Fibroblast of skin of right biceps (primary cell): ENCODE measurements at regions not wholly inside any gene's neighbourhood (a gene's known extent, or its start where the extent isn't known, plus 50 kb on each side); places are given as distances from the start of the nearest gene placed in this dataset.

Experiments
- DNase-seq: peaks from one replicate; pipeline ENCODE4 v3.0.0-alpha.2; 2013

DNA sequence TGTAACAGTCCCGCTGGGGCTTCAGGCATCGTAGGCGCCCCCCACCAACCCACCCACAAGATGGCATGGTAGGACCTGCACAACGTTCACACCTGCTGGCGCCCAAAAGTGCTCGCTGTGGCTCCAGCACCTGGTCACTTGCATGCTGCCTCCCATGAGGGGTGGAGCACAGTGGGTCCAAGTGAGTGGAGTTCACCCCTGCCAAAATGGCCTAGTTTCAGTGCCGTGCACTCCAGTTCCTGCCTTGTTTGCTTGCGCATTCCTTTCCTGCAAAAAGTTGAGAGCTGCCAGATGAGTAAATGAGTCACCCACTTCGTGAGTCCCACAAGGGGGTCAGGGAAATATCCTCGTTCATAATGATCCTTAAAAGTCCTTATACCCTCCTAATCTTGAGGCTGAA, 788.7 kb upstream of the DPPA4 start:
- DNase-seq: peak; percentile 1

- no peak for DNase-seq
These were observed 796.6 kb upstream of the DPPA4 start for GRCh38 chr3:110133971-110134370.

GRCh38 chr3:110139048-110139447, 801.7 kb upstream of the DPPA4 start:
- no peak for DNase-seq

DNA sequence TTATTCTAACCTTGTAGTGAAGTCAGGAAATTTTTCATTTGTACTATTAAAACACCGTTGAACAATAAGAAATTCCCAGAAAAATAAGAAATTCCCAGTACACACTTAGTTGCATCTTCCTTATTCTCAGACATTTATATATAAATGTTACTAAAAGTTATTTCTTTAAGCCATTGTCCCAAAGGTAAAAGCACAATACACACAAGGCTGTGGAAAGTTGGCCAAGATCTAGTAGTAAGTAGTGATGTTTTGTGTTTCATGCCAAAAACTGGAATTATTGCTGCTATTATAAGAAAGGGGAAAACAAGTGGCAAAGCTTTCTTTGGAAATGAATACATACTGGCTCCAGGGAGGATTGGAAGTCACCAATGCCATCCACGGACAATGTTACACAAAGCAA, 802.5 kb upstream of the DPPA4 start:
- no peak for DNase-seq

- peak; percentile 13 for DNase-seq
These were observed 812.4 kb upstream of the DPPA4 start for GRCh38 chr3:110149763-110150162.

- DNase-seq: no peak
These were observed 819.9 kb upstream of the DPPA4 start for GRCh38 chr3:110157221-110157620.

GRCh38 chr3:110164632-110165369, 827.5 kb upstream of the DPPA4 start:
- no peak for DNase-seq

DNA sequence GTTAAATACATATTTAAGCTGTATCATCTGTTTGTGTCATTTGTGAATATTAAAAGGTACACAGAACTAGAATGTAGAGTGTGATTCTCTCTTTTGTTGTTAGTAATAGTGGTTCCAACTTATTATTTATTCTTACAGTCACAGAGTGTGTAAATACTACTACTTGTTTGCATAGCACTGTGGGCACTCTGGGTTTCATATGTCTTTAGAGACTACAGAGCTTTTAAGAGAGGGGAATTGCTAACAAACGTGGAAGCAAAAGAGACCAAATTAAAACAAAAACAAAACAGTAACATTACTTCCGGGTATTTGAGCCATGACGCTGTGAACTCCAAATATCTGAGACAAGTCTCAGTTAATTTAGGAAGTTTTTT, 828.0 kb upstream of the DPPA4 start:
- peak; percentile 1 for DNase-seq

- no peak for DNase-seq
These were observed 828.4 kb upstream of the DPPA4 start for GRCh38 chr3:110165753-110166152.

DNA sequence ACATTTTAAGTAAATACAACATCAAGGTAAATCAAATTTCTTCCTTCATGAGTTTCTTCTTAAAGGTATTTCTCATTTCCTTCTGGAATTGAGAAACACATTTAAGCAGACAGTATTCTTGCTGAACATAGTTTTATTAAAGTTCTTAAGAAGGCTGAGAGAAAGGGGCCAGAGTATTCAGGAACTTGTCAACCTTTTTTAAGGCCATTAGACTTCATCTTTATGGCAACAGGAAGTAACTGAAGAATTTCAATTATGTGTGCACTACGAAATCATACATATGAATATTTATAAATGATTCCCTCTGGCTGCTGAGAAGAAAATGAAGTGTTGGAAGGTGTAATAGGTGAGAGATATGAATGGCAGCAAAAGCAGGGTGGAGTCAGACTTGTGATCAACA, 829.4 kb upstream of the DPPA4 start:
- DNase-seq: no peak

DNA sequence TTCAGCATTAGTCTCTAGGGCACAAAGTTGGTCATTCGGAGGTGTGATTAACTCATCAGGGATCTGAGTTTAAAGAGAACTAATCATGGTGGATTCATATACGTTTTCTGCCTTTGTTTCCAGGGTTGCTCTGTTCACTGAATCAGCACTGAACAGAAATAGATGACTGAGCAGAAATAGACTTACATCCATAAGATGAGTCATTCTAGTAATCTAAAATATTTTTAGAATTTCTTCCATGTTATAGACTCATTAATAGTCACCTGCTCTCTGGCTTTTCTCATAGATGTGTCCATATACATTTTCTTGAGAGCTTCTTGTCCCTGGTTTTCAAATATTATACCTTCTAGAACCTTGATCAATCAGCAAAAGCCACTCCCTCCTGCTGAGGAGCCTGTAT, 837.6 kb upstream of the DPPA4 start:
- peak; percentile 52 for DNase-seq

GRCh38 chr3:110178965-110179364, 841.6 kb upstream of the DPPA4 start:
- no peak for DNase-seq

DNA sequence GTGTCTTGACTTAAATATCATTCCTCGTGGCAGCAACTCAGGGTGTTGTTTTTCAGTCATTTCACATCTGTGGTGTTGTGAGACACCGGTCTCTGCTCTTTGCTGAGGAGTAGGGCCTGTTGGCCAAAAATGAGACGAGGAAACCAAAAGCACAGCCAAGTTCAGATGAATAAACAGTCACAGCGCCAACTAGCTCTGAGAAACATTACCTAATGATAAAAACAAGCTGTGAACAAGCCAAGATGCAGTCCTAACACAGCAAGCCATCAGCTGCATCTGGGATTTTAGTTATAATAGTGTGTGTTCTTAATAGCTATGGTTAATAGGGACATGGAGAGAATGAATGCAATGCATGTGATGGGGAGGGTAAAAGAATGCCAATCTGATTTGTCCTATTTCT, 843.4 kb upstream of the DPPA4 start:
- peak; percentile 9 for DNase-seq

GRCh38 chr3:110181226-110181625, 843.9 kb upstream of the DPPA4 start:
- DNase-seq: no peak

DNA sequence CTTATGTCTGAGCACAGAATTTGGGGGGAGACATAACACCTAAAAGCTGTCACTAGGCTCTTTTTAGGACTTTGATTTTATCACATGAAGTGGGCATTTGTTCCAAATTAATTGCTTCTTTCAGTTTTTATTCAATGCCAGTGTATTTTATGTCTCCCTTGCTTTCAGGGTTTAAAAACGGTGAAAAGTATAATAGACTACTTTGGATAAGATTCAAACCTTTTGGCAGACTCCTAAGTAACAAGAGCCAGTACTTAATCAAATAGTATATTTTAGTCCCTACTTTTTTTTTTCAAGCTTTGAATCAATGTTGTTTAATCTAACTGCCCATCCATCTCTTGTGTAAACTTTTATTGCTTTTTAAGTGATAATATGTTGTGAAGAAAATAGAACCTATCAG, 847.2 kb upstream of the DPPA4 start:
- no peak for DNase-seq

GRCh38 chr3:110193074-110193473, 855.7 kb upstream of the DPPA4 start:
- no peak for DNase-seq

DNA sequence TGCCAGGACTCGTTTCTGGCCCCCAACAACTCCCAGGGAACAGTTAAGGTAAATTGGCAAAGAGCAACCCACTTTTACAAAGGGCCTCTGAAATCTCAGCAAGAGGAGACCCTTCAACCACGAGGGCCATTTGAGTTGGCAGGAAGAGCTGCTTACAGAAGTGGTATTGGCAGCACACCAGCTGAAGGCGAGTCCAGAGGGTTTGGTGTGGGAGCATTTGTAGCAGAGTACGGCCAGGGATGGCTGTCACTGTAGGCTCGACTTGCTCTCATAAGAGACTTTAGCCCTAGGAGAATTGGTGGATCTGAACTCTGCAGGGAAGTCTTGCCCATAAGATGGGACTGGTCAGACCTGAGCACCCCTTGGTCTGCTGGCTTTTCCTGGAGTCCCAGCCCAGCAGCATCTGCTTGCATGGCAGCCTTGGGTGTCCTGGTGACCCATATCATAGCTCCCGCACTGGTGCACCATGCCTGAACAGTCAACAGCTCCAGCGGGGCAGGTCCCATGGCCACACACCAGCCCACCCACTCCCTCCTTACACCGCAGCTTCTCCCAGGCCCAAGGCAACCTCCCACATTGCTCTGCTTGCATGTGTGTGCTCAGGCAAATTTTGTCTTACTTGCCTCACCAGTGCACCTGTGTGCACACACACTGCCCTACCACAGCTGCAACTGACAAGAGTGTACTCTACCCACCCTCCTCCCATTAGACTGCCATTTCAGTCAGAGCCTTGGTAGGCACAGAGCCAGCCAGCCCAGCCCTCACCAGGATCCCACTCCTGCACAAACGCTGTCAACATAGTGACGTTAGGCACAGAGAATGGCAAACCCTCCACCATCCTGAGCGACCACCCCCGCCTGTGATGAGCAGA, 861.6 kb upstream of the DPPA4 start:
- DNase-seq: no peak

GRCh38 chr3:110199588-110199943, 862.2 kb upstream of the DPPA4 start:
- no peak for DNase-seq

- no peak for DNase-seq
These were observed 861.4 kb upstream of the NECTIN3 start for GRCh38 chr3:110210086-110210660.

GRCh38 chr3:110226645-110227044, 845.0 kb upstream of the NECTIN3 start:
- no peak for DNase-seq

DNA sequence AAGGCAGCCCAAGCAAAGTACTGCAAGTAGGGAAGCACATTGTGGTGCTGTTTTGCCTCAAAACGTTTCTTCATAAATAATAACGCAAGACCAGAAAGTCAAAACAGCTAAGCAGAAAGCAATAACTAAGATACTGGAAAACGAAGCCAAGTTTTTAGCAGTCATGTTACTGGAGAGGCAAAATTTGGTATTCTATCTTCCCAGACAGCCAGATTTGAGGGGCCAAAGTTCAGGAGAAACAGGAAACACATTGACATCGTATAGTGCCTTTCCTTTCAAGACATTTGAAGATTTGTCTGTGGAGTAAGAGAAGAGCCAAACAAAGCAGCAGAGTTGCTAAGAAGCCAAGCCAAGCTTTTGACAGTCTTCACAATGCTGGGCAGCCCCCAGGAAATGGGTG, 843.6 kb upstream of the NECTIN3 start:
- DNase-seq: no peak

GRCh38 chr3:110234831-110235230, 836.8 kb upstream of the NECTIN3 start:
- DNase-seq: no peak

GRCh38 chr3:110236976-110237610, 834.5 kb upstream of the NECTIN3 start:
- DNase-seq: no peak

DNA sequence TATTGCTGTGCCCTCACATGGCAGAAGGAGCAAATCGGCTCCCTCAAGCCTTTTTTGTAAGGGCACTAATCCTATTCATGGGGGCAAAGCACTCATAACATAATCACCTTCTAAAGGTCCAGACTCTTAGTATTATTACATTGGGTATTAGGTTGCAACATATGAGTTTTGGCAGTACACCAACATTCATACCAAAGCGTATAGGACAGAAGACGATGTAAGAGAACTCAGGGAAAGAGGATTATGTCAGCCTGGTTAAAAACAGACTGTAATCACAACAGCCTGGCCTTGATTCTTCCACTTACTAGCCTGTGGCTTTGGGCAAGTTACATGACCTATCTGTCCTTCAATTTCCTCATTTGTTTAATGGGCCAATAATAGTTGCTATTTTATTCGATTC, 828.5 kb upstream of the NECTIN3 start:
- DNase-seq: peak; percentile 39
